DND-41 (cell line): ENCODE measurements at regions not wholly inside any gene's neighbourhood (a gene's known extent, or its start where the extent isn't known, plus 50 kb on each side); places are given as distances from the start of the nearest gene placed in this dataset.

ENCODE experiments used
- EZH2 ChIP-seq: IDR thresholded peaks from 3 replicates; pipeline ENCODE4 v1.6.1; 2012; ENCODE audit warnings: borderline replicate concordance, low read depth, mild to moderate bottlenecking, moderate library complexity, low read length, inconsistent platforms; ENCODE audit not compliant: severe bottlenecking
- TF ChIP-seq, protein P1 (sequence below): IDR thresholded peaks from 2 replicates; pipeline ENCODE4 v1.5.1; 2012; ENCODE audit warnings: borderline replicate concordance, low read length, moderate library complexity, mild to moderate bottlenecking; ENCODE audit not compliant: poor library complexity, severe bottlenecking; ENCODE audit errors: extremely low read depth

DNA sequence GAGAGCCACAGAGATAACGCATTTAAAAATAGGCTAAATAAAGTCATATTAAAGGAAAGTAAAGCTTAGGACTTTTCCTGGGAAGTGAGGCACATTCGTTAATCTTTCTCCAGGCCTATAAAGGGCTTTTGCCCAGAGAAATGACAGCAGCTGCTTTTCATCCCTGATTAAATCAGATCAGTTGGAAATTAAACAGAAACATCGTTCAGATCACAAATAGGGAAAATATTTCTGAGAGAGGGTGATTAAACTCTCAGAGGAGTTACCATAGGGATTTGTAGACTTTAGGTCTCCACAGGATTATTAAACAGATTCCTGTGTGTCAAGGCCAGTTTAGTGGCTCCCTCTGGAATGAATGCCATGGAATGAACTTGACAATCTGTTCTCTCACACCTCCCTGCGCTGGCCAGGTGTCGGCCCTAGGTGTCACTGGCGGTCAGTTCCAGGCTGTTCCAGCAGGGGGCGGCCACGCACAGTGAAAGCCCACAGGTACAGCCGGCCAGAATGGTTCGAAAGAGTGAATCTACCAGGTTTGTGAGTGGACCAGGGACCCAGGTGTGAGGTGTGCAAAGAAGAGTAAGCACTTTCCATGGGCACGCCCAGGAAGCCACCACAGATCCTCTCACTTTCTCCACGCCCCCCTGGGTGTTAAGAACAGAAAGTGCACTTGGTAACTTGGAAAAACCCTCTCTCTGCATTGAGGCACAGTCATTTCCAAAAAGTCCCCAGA is 253.0 kb upstream of the RASGRP1 start:
- no peak for TF ChIP-seq EZH2
- TF ChIP-seq, protein P1, sequence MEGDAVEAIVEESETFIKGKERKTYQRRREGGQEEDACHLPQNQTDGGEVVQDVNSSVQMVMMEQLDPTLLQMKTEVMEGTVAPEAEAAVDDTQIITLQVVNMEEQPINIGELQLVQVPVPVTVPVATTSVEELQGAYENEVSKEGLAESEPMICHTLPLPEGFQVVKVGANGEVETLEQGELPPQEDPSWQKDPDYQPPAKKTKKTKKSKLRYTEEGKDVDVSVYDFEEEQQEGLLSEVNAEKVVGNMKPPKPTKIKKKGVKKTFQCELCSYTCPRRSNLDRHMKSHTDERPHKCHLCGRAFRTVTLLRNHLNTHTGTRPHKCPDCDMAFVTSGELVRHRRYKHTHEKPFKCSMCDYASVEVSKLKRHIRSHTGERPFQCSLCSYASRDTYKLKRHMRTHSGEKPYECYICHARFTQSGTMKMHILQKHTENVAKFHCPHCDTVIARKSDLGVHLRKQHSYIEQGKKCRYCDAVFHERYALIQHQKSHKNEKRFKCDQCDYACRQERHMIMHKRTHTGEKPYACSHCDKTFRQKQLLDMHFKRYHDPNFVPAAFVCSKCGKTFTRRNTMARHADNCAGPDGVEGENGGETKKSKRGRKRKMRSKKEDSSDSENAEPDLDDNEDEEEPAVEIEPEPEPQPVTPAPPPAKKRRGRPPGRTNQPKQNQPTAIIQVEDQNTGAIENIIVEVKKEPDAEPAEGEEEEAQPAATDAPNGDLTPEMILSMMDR, result peak; percentile 99
